Brain pericyte (primary cell): ENCODE measurements at regions not wholly inside any gene's neighbourhood (a gene's known extent, or its start where the extent isn't known, plus 50 kb on each side); places are given as distances from the start of the nearest gene placed in this dataset.
"Not testable (repeated sequence)": the region's sequence is repeated elsewhere in the genome, so short reads cannot be mapped to it uniquely, and the experiment has no call there.

ENCODE experiments used
- DNase-seq: peaks from one replicate; pipeline ENCODE4 v3.0.0-alpha.2; 2012; ENCODE audit warnings: low read depth, low spot score

DNA sequence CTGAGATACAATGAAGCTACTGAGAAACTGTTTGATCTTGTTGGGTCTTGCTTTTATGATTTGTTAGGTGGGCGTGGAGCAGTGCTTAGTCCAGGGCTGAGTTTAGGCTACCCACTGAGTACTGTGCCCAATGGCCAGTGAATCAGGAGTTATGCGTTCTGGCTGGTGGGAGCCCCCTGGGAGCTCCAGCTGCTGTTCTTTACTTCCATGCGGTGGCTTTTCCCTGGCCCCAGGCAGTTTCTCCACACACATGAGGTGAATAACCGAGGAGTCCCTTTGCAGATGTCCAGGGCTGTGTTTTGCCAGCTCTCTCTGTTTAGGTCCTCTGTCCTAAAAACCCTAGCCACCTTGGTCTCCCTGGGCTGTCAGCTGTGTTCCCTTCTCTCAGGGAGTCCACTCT is 106.5 kb downstream of the KLF13 start:
- no peak for DNase-seq

DNA sequence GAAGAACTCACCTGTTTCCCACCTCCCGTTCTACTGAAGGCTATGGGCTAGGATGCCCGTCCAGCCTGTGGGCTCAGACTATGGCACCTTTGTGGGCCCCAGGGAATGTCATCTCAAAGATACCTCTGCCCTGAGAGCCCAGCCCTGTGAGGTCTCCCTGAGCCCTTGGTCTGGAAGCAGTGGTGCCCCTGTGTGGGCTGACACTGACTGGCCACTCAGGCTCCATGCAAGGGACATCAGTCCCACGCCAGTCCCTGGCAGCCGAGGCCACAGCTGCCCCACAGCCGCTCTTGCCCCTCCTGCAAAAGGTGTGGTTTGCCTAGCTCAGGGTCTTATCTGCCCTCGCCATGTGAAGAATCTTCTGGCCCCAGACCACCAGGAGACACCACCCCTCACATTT is 106.9 kb downstream of the KLF13 start:
- no peak for DNase-seq

DNA sequence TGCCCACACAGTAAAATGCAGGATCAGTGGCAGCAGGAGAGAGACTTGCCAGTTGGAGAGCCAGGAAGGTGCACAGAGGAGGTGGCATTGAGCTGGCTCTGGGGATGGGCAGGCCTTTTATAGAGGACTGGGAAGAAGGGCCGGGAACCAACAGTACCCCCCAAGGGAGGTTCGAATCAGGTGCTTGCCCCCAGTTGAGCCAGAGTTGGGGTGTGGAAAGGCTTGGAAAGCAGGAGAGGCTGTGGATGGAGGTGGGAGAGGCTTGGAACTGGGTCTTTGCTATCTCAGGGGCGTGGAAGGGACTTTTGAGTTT is 107.6 kb downstream of the KLF13 start:
- DNase-seq, result no peak

DNA sequence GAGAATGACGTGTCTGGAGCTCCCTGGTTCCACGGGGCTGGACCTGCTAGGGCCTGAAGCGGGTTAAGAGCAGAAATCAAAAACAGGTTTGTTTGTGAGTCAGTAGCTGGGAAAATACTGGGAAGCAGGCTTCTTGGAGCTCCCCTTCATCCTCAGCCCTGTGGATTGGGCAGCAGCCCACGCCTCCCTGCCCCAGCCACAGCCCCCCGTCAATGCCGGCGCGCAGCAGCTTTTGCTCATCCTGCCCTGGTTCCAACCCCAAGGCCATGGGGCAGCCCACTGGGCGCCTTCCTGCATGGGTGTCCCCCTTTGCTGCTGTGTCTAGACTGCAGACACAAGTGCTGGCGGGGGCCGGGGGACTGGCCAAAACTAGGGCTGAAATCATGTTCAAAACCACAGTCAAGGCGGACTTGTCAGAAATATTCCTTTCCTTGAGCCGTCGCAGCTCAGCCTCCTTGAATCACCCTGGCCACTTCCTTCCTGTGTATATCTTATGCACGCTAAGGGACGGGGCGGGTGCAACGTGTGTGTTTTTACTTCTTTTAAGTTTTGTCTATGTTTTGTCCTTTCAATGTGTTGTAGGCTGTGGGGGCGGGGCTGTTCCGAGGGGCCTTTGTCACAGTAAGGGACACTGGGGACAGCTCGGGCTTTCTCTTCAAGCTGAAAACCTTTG is 108.1 kb downstream of the KLF13 start:
- no peak for DNase-seq

DNA sequence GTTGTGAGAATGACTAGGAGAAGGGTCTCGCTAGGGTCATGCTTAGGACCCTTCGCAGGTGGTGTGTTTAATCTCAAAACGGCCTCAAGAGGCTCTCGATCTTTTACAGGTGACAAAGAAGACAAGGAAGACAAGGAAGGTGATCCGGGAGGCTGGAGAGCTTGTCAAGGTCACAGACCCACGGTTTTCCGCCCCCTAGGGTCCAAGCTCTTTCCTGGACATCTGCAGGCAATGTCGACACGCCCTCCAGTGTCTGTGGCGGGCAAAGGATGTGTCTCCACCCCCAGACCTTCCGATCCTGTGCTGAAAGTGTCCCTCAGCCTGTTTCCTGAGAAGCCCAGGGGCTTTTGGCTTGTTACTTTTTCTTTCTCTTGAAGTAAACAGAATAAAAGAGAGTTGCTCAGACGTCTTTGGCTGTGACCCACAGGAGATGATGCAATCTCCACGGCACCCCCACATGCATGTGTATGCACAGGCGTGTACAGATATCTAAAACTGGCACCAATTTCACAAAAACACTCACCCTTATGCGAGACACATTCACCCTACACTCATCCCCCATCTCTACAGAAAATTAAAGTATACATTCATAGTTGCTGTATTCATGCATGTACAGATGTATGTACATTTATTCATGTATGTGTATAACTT is 108.8 kb downstream of the KLF13 start:
- no peak for DNase-seq

DNA sequence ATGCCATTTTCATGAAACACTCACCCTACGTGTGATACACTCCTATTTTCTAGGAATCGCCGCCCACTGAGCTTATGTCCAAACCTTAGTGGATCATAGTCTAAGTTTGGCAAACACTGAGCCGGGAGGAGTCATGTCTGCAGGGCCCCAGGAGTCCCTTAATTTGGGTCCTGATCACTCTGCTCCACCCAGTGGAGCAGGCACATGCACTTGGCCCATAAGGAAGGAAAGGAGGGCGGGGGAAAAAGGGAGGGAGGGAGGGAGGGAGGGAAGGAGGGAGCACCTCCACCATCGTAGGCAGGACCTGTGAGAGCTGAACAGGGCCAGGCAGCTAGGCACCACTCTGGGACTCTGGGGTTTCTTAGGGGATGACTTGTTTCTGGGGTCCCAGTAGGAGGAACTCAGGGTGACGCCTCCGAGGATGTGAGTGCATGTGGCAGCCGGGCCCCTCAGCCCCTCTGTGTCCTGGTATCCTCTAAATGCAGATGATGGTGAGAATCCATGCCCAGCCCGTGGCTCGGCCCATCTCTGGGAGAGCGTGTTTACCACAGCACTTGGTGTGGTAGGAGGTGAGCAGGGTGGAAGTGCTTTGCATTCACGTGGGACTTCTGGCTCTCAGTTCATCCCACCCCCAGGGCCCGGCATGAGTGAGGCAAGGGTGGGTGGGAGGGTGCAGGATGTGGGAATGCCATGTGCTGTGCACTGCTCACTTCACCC is 109.4 kb downstream of the KLF13 start:
- DNase-seq, result no peak

DNA sequence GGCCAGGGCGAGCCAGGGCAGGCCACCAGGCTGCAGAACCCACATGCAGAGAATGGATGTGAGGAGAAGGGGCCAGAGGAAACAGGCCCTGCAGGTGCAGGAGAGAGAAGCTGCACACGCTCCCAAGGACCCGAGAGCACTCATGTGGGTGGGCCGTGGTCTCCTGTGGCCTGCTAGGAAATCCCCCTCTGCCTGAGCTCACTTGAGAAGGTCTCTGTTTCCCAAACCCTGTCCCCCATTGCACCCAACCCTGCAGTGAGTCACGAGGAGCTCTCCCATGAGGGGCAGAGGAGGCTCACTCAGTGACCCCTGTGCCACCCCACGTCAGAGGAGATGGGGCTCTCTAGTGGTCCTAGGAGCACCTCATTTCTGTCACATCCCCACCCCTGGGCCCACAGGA is 111.1 kb downstream of the KLF13 start:
- DNase-seq, result no peak

DNA sequence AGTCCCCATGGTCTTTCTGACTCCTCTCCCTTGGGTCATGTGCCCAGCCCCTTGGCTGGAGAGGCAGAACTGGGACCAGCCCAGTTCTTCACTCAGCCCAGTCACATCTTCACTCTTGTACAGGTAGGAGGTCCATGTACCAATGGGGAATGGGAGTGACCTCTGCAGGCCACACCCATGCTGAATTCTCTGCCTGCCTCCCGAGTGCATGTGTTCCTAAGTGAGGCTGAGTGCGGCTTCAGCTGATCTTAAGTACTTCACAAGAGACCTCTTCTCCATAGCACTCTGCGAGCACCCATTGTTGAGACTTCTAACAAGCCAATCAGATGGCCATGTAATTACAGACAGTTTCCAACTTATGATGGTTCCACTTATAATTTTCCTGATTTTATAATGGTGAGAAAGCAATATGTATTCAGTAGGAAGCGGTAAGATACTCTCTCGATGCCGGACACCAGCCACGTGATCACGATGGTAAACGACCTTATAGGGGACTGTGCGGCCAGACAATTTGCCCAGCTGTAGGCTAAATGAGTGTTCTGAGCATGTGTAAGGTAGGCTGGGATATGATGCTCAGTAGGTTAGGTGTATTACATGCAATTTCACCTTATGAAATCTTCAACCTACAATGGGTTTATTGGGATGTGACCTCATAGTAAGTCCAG is 112.1 kb downstream of the KLF13 start:
- DNase-seq, result no peak

DNA sequence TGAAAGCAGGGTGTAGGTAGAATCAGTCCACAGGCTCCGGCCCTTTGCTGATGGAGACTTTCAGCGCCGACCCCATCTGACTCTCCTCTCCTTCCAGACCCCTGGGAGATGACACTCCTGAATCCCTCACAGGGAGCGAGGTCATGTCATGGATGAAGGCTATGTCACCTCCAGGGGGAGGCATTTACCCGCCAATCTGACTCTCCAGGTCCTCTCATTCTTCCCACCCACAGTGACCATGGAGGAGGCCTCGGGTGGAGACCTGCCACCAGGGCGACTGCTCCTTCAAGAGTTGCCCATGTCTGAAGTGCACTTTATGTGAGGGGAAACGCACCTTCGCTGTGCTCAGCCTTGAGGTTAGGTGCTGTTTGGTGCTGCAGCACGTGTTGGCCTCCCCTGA is 112.7 kb downstream of the KLF13 start:
- no peak for DNase-seq

DNA sequence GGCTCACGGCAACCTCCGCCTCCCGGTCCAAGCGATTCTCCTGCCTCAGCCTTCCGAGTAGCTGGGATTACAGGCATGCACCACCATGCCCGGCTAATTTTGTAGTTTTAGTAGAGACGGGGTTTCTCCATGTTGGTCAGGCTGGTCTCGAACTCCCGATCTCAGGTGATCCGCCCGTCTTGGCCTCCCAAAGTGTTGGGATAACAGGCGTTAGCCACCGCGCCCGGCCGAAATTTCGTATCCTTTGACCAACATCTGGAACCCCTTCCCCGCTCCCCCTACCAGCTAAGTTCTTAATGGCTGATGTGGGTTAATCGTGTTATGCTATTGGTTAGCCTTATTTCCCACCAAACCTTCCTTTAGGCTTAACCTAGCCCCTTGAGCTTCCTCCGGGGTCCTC is 113.6 kb downstream of the KLF13 start:
- not testable (repeated sequence) for DNase-seq

DNA sequence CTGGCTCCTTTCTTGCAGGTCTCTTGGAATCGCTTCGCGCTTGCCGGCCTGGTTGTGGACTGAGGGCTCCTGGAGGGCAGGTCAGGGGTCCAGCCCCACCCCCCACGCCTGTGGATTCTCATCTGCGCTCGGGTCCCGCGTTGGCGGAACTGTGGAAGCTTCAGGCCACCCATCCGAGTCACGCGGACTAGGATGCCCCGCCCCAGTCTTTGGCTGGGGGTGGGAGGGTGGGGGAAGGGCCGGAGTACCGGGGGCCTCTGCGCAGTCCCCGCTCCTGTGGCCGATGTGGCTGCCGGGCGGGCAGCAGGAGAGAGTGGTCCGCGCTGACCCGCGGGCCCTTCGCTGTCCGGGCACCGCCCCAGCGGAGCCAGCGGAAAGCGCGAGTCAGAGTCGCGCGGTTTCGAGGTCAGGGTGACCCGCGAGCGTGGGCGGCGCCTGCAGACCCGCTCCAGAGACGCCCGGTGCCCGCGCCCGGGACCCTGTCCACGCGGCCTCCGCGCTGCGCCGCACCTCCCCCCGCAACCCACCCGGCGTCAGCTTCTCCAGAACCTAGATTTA is 114.2 kb downstream of the KLF13 start:
- no peak for DNase-seq

DNA sequence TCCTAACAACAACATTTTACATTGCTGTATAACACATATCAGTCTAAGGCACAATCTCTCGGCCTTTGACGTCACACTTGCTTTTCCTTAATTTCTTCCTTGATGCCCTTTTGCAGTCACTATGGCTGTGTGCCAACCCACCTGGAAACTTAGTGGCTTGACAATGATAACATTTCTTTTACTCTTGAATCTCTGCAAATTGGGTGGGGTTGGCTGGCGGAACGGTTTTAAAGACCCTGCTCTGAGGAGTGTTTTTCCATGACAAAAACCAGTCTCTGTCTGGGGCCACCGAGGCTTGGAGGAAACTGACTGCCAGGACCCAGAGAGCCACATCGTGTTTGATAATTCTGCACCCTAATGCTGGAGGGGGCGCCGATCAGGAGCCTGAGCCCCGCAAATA is 115.6 kb downstream of the KLF13 start:
- no peak for DNase-seq

DNA sequence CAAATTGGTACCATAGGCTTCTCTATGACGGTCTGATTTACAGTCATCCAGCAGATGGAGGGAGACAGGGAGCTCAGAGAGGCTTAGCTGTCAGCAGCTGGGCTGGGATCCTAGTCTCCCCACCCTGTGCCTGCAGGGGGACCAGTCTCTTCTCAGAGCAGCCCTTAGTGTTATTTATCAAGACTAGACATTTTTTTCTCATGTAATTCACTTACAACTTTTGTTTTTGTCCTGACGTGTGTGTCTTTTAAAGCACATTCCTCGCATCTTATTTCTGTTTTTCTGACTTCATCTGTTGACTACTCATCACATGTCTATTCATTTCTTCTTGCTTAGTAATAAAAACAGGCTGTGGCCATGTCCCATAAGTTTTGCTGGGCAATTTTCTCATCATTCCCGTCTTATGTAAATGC is 116.1 kb downstream of the KLF13 start:
- DNase-seq, result peak; percentile 36

DNA sequence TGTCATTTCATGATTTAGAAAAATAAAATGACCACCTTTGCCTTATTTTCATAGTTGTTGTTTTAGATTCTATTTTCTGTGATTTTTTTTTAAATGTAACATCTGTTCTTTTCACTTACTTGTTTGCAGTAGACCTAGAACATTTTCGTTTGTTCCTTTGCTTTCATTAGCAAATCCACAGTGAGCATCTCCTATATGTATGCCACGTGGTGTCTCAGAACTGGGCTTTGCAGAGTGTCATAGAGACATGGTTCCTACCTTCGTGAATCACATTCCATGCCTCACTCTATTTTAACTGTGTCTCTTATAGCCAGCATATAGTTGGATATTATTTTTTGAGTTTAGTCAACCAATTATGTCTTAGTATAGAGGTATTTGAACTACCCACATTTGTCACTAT is 118.2 kb downstream of the KLF13 start:
- DNase-seq, result no peak

DNA sequence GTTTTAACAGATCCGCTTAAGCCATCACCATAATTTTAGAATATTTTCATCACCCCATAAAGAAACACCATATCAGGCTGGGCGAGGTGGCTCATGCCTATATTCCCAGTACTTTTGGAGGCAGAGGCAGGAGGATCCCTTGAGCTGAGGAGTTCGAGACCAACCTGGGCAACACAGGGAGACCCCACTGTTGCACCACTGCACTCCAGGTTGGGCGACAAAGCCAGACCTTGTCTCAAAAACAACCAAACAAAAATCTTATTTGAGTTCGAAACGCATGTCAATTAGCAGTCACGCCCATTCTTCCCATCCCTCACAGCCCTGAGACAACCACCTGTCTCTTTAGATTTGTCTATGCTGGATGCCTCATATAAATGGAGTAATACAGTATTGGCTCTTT is 119.9 kb downstream of the KLF13 start:
- DNase-seq, result no peak

DNA sequence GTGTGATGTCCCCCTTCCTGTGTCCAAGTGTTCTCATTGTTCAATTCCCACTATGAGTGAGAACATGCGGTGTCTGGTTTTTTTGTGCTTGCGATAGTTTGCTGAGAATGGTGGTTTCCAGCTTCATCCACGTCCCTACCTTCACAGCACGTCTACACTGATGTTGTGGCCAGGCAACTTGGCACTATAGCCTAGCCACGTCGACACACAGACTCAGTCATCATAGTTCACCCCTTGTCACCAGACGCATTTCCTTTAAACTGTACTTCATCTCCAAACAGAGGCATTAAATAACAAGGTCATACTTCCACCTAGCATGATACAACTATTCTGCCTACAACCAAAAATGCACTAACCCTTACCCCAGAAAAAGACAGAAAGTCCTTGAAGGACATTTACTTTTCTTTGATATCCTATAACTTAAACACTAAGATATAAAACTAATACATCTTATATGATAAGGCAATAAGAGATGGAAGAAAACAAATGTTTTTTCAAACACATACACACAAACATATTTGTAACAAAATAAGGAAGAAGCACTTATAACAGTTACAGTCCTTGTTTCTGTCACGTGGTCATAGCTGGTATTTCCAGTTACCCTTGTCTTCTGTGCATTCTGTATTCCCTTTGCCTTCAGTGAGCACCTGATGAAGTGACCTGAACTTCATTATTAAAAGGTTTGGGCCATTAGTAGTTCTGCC is 121.4 kb downstream of the KLF13 start:
- no peak for DNase-seq

DNA sequence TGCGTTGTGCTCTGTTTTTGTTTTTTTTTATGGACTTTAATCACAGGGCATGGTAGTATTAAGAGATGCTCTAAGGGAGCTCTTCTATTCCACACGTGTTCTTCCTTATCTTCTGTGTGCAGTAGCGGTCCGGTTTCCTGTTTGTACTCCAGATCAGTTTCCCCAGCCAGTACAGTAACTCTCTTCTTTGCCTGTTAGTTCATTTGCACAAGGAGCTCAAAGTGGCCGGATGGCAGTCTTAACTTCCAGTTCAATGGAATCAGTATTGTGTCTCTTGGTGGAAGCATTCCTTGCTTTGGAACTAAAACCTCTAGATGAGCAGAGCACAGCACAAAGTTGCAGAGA is 122.0 kb downstream of the KLF13 start:
- DNase-seq, result no peak

DNA sequence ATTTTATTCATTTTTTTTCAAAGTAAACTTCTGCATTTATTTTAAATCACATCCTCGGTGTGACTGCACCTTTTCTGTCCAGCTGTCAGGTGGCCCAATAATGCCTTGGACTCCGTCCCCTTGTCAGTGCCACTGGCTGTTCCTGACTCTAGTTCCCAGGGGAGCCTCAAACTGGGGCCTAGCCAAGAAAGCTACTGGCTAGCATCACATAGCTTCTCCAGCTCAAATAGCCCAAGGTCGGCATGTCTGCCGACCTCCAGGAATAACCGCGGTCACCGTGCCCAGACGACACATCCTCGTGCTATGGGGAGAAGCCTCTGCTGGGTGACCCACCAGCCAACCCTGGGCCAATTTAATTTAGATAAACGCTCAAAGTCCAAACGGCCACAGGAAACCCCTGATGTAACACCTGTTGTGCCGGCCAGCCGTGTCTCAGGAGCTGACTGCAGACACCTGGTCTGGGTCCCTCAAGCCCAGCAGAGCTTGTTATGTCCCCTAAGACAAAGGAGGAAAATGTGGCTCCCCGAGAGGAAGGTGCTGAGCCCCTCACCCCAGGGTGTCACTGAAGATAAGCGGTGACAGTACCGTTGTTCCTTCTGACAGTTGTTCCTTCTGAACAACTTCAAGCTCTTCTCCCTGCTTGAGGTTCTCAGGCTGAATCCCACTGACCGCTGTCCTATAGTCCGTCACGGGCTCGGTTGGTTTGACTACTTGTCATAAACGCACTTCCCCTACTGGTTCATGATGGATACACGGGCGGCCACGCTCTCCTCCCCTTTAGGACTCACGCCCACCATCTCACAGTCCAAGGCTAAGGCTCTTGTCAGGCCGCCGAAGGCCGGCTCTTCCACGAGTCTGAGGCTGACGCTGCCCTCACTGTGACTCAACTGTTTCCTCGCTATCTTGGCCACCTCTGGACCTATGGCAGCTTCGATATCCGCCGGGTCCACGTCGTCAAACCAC is 126.2 kb downstream of the KLF13 start:
- DNase-seq, result no peak

DNA sequence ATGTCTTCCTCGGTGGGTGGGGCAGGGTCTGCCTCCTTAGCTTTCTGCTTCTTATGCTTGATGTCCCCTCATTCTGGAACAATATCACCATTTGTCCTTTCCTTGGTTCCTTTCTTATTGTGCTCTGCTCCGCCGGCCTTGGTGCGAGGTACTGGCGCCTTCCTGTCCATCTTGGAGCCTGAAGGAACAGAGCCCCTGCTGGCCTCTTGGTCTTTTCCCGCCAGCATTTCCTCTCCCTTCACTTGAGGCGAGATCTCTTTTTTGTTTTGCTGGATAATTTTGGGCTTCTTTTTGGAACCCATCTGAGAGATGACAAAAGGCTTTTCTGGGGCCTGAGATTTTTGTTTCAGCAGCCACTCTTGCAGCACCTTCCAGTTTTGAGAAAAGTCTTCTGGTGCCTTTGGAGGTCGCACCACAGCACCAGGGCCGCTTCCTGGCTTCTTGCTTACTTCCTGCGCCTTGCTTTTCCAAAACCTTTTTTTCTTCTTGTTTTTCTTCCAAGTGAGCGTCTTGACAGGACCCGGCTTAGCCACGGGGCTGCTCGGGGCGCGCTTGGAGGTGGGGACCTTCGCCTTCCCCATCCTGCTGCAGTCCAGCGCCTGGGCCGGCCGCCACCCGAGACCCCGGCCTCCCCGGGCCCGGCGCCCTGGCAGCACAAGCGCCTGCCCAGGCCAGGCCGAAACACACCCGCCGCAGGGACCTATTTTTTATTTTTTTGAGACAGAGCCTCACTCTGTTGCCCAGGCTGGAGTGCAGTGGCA is 127.1 kb downstream of the KLF13 start:
- DNase-seq, result no peak

DNA sequence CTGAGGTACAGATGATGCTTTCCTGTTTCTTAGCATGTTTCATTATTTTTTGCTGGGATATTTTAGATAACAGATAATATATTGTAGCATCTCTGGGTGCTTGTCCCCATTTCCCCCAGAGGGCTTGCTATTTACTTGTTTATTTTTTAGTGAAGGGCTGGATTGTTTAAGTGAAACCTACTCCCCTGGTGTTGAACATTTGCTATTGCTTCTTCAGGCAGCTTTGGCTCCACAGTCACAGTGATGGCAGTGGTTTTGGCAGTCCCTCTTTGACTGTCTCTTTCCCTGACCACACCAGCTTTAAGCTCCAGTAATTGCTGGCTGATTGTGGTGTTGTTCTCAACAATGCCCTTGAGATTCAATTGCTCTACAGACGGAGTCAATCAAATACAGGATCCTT is 128.9 kb downstream of the KLF13 start:
- no peak for DNase-seq
